ENCODE measurements at regions not wholly inside any gene's neighbourhood (a gene's known extent, or its start where the extent isn't known, plus 50 kb on each side); places are given as distances from the start of the nearest gene placed in this dataset.
"Not testable (repeated sequence)": the region's sequence is repeated elsewhere in the genome, so short reads cannot be mapped to it uniquely, and the experiment has no call there.

GRCh38 chr7:17046666-17047065, 164.9 kb upstream of the AGR3 start:
- no peak for DNase-seq (ENCODE audit: low read depth, low spot score)
- no peak overlapping the region for H3K27ac ChIP-seq (ENCODE audit: low read depth, low read length)
- H3K9me2 ChIP-seq (ENCODE audit: insufficient read depth), result no peaks in the 10 kb centered on the region
- H3K4me3 ChIP-seq (replicated peaks in 1 of 2; ENCODE audit: low read depth in 1 of 2, low read length in 2 of 2), result no peak overlapping the region
- intact Hi-C loops (cut with micrococcal nuclease), result no loop called here
- H3K4me2 ChIP-seq (ENCODE audit: low read length), result no peak overlapping the region
- H3K36me3 ChIP-seq (ENCODE audit: control insufficient read depth in 1 of 2, insufficient read depth in 2 of 2, low read length in 2 of 2), result no peaks in the 10 kb centered on the region
- H3K9me3 ChIP-seq (ENCODE audit: control insufficient read depth in 1 of 2, insufficient read depth in 1 of 2, low read depth in 1 of 2, low read length in 2 of 2), result no peaks in the 10 kb centered on the region
- ATAC-seq, result no peak
- RAD21 ChIA-PET (ENCODE audit: low non-redundant PET in 1 of 2, low total read pairs in 2 of 2, uncharacterized antibody in 2 of 2, unreplicated experiment in 2 of 2), result no interaction called here
- H2AFZ ChIP-seq (ENCODE audit: low read depth, low read length, poor library complexity, severe bottlenecking), result no peak overlapping the region
- H3K4me1 ChIP-seq (ENCODE audit: control insufficient read depth in 1 of 2, insufficient read depth in 2 of 2, low read length in 2 of 2), result no peaks in the 10 kb centered on the region
- BruUV-seq (replicated peaks), result no TSS peak
- H3K27me3 ChIP-seq (ENCODE audit: insufficient read depth, low read length), result no peaks in the 10 kb centered on the region
- POLR2A ChIA-PET, result no interaction called here
- no peaks in the 10 kb centered on the region for H3K79me2 ChIP-seq (ENCODE audit: insufficient read depth, low read length)
- TF ChIP-seq SRF (IDR thresholded peaks at IDR 0.05; ENCODE audit: low read depth) (no peak), ZFX (IDR thresholded peaks at IDR 0.05) (no peak), CEBPB (IDR thresholded peaks at IDR 0.05; ENCODE audit: low read depth) (no peak), JUND (IDR thresholded peaks at IDR 0.05) (no peak), SIN3A (IDR thresholded peaks at IDR 0.05; ENCODE audit: low read depth) (no peak), POLR2AphosphoS5 (IDR thresholded peaks at IDR 0.05; ENCODE audit: low read depth, low read length) (no peak), ELF1 (IDR thresholded peaks at IDR 0.05; ENCODE audit: borderline replicate concordance, low read depth) (no peak), CBX3 (IDR thresholded peaks at IDR 0.05; ENCODE audit: low read depth) (no peak), REST (IDR thresholded peaks at IDR 0.05; ENCODE audit: low read depth) (no peak), POLR2A (IDR thresholded peaks at IDR 0.05; ENCODE audit: borderline replicate concordance, extremely low read depth, insufficient read depth, insufficient read length) (no peak)
- TF ChIP-seq, protein P1, sequence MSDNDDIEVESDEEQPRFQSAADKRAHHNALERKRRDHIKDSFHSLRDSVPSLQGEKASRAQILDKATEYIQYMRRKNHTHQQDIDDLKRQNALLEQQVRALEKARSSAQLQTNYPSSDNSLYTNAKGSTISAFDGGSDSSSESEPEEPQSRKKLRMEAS (IDR thresholded peaks at IDR 0.05), result no peak
- TF ChIP-seq, protein P2, sequence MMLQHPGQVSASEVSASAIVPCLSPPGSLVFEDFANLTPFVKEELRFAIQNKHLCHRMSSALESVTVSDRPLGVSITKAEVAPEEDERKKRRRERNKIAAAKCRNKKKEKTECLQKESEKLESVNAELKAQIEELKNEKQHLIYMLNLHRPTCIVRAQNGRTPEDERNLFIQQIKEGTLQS (IDR thresholded peaks at IDR 0.05), result no peak
- TF ChIP-seq, protein P3, sequence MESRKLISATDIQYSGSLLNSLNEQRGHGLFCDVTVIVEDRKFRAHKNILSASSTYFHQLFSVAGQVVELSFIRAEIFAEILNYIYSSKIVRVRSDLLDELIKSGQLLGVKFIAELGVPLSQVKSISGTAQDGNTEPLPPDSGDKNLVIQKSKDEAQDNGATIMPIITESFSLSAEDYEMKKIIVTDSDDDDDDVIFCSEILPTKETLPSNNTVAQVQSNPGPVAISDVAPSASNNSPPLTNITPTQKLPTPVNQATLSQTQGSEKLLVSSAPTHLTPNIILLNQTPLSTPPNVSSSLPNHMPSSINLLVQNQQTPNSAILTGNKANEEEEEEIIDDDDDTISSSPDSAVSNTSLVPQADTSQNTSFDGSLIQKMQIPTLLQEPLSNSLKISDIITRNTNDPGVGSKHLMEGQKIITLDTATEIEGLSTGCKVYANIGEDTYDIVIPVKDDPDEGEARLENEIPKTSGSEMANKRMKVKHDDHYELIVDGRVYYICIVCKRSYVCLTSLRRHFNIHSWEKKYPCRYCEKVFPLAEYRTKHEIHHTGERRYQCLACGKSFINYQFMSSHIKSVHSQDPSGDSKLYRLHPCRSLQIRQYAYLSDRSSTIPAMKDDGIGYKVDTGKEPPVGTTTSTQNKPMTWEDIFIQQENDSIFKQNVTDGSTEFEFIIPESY (IDR thresholded peaks at IDR 0.05; ENCODE audit: extremely low read depth, insufficient replicate concordance, low read length), result no peak
- no peaks in the 10 kb centered on the region for H4K20me1 ChIP-seq (ENCODE audit: insufficient read depth)
- CTCF ChIA-PET, result interaction anchor here (1.4 kb wide), 1 partner anchor 16 kb away, joined by 6 read pairs; no protein-coding TSS in a partner anchor
- no peak overlapping the region for H3K9ac ChIP-seq (ENCODE audit: low read length)

DNA sequence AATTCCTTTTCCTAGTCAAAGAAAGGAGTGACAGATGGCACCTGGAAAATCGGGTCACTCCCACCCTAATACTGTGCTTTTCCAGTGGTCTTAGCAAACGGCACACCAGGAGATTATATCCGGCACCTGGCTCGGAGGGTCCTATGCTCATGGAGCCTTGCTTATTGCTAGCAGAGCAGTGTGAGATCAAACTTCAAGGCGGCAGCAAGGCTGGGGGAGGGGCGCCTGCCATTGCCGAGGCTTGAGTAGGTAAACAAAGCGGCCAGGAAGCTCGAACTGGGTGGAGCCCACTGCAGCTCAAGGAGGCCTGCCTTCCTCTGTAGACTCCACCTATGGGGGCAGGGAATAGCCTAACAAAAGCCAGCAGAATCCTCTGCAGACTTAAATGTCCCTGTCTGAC, 171.4 kb upstream of the AGR3 start:
- H3K4me1 ChIP-seq (ENCODE audit: control insufficient read depth in 1 of 2, insufficient read depth in 2 of 2, low read length in 2 of 2); POLR2A ChIA-PET; H2AFZ ChIP-seq (ENCODE audit: low read depth, low read length, poor library complexity, severe bottlenecking); H3K36me3 ChIP-seq (ENCODE audit: control insufficient read depth in 1 of 2, insufficient read depth in 2 of 2, low read length in 2 of 2); RAD21 ChIA-PET (ENCODE audit: low non-redundant PET in 1 of 2, low total read pairs in 2 of 2, uncharacterized antibody in 2 of 2, unreplicated experiment in 2 of 2); H3K9ac ChIP-seq (ENCODE audit: low read length); H3K9me2 ChIP-seq (ENCODE audit: insufficient read depth); intact Hi-C loops (cut with micrococcal nuclease); H3K27me3 ChIP-seq (ENCODE audit: insufficient read depth, low read length); H3K27ac ChIP-seq (ENCODE audit: low read depth, low read length); ATAC-seq; H3K9me3 ChIP-seq (ENCODE audit: control insufficient read depth in 1 of 2, insufficient read depth in 1 of 2, low read depth in 1 of 2, low read length in 2 of 2); CTCF ChIA-PET; H3K4me2 ChIP-seq (ENCODE audit: low read length); H3K4me3 ChIP-seq (replicated peaks in 1 of 2; ENCODE audit: low read depth in 1 of 2, low read length in 2 of 2); H4K20me1 ChIP-seq (ENCODE audit: insufficient read depth); H3K79me2 ChIP-seq (ENCODE audit: insufficient read depth, low read length); DNase-seq (ENCODE audit: low read depth, low spot score); BruUV-seq (replicated peaks): not testable (repeated sequence)

Measured in HCT116 (cell line).